Coronary artery (tissue), 2 donors: ENCODE measurements at regions not wholly inside any gene's neighbourhood (a gene's known extent, or its start where the extent isn't known, plus 50 kb on each side); places are given as distances from the start of the nearest gene placed in this dataset.

Experiments used
- DNase-seq: peaks from one replicate; pipeline ENCODE4 v3.0.0-alpha.2; 2017; ENCODE audit warnings: low spot score
- H3K27ac ChIP-seq, 2 donors: fragments of 200-600 bp; sonication (generic); one replicate each; pipeline ENCODE4 v1.5.1; 2016 to 2019
- H3K4me3 ChIP-seq: fragments of 200-600 bp; sonication (generic); 2 replicates; pipeline ENCODE4 v1.5.1; 2016; ENCODE audit warnings: mild to moderate bottlenecking, moderate library complexity
- CTCF ChIP-seq: fragments of 200-600 bp; sonication (generic); IDR thresholded peaks from one replicate; pipeline ENCODE4 v1.5.1; 2019; ENCODE audit warnings: antibody characterized with exemption

- no peak overlapping the region for H3K27ac ChIP-seq
- no peak for DNase-seq
These were observed 296.8 kb downstream of the ICE1 start for GRCh38 chr5:5719292-5719691.

GRCh38 chr5:5716665-5717064 lies 294.2 kb downstream of the ICE1 start:
- no peak for DNase-seq
- Histone ChIP-seq H3K27ac (no peak overlapping the region), H3K4me3 (no peak overlapping the region)
- no peak for TF ChIP-seq CTCF

More at GRCh38 chr5:5719292-5719691, 296.8 kb downstream of the ICE1 start:
- no peak overlapping the region for H3K4me3 ChIP-seq
- no peak for TF ChIP-seq CTCF

- Histone ChIP-seq H3K27ac (no peak overlapping the region), H3K4me3 (no peak overlapping the region)
- TF ChIP-seq CTCF: no peak
- no peak for DNase-seq
These were observed 289.1 kb downstream of the ICE1 start for GRCh38 chr5:5711592-5711991.

GRCh38 chr5:5711112-5711511 lies 288.6 kb downstream of the ICE1 start:
- TF ChIP-seq CTCF: no peak
- no peak overlapping the region for H3K27ac ChIP-seq
- DNase-seq: no peak
- no peak overlapping the region for H3K4me3 ChIP-seq

- TF ChIP-seq CTCF: no peak
- H3K27ac ChIP-seq: peak overlapping the region in 1 of 2 donors; percentile 16
- DNase-seq: no peak
- peak overlapping the region; percentile 34 for H3K4me3 ChIP-seq
These were observed 288.0 kb downstream of the ICE1 start for GRCh38 chr5:5710471-5710870.

GRCh38 chr5:5708367-5708919 lies 286.0 kb downstream of the ICE1 start:
- no peak for TF ChIP-seq CTCF
- no peak for DNase-seq
- Histone ChIP-seq H3K27ac (no peak overlapping the region), H3K4me3 (no peak overlapping the region)

- Histone ChIP-seq H3K4me3 (no peak overlapping the region), H3K27ac (no peak overlapping the region)
- DNase-seq: no peak
- no peak for TF ChIP-seq CTCF
These were observed 282.5 kb downstream of the ICE1 start for GRCh38 chr5:5705010-5705409.
